Activated CD8-positive, alpha-beta T cell treated with anti-CD3 and anti-CD28 coated beads, Interleukin-2, amount 10 ng/mL, durations not matched to agents 7 days and 5 days (primary cell): ENCODE measurements at regions not wholly inside any gene's neighbourhood (a gene's known extent, or its start where the extent isn't known, plus 50 kb on each side); places are given as distances from the start of the nearest gene placed in this dataset.

ENCODE experiments used
- ATAC-seq: fragments of 150-1000 bp; cut with Tn5 transposase; one replicate; pipeline ENCODE4 v1.10.0; 2021; ENCODE audit warnings: moderate library complexity
- CTCF ChIA-PET: fragments of 350-600 bp; sonication (Branson Sonifier 250); formaldehyde crosslinking; loops from one replicate; lab custom pipeline; 2021; ENCODE audit warnings: antibody characterized with exemption; lab: Charles Lee
- POLR2A ChIA-PET: fragments of 350-600 bp; sonication (Branson Sonifier 250); formaldehyde crosslinking; loops from one replicate; lab custom pipeline; 2021; ENCODE audit warnings: antibody characterized with exemption; lab: Charles Lee
- DNase-seq: peaks from one replicate; pipeline ENCODE4 v3.0.0-alpha.2; 2020
- H3K27ac Mint-ChIP-seq: one replicate; pipeline ENCODE4 v1.8.0; 2021; ENCODE audit warnings: mild to moderate bottlenecking, mixed read lengths
- H3K27me3 Mint-ChIP-seq: one replicate; pipeline ENCODE4 v1.8.0; 2021; ENCODE audit warnings: low read depth, mixed read lengths
- H3K36me3 Mint-ChIP-seq: one replicate; pipeline ENCODE4 v1.8.0; 2021; ENCODE audit warnings: low read depth, mixed read lengths
- H3K4me1 Mint-ChIP-seq: one replicate; pipeline ENCODE4 v1.8.0; 2021; ENCODE audit warnings: low read depth, mixed read lengths
- H3K4me3 Mint-ChIP-seq: one replicate; pipeline ENCODE4 v1.8.0; 2021; ENCODE audit warnings: mild to moderate bottlenecking, mixed read lengths
- H3K9me3 Mint-ChIP-seq: one replicate; pipeline ENCODE4 v1.8.0; 2022; ENCODE audit warnings: mixed read lengths; ENCODE audit not compliant: insufficient read depth

- DNase-seq (no peak), ATAC-seq (no peak)
- ChIA-PET CTCF (no interaction called here), POLR2A (no interaction called here)
- H3K9me3 Mint-ChIP-seq = no peaks in the 10 kb centered on the region
- peaks cover 9% of the 10 kb centered on the region for H3K27me3 Mint-ChIP-seq
- H3K4me1 Mint-ChIP-seq = no peaks in the 10 kb centered on the region
- H3K4me3 Mint-ChIP-seq = no peak overlapping the region
- H3K27ac Mint-ChIP-seq = no peak overlapping the region
- no peaks in the 10 kb centered on the region for H3K36me3 Mint-ChIP-seq
Observed at GRCh38 chr1:30058970-30059369, 664.4 kb downstream of the MATN1 start.

- no peaks in the 10 kb centered on the region for H3K4me1 Mint-ChIP-seq
- no peaks in the 10 kb centered on the region for H3K9me3 Mint-ChIP-seq
- CTCF ChIA-PET = no interaction called here
- no peak overlapping the region for H3K27ac Mint-ChIP-seq
- no peak for DNase-seq
- peaks cover 9% of the 10 kb centered on the region for H3K27me3 Mint-ChIP-seq
- POLR2A ChIA-PET = no interaction called here
- no peaks in the 10 kb centered on the region for H3K36me3 Mint-ChIP-seq
- ATAC-seq = no peak
- H3K4me3 Mint-ChIP-seq = no peak overlapping the region
Observed at GRCh38 chr1:30054126-30054525, 669.3 kb downstream of the MATN1 start.

GRCh38 chr1:30052178-30052577 is 671.2 kb downstream of the MATN1 start:
- H3K27ac Mint-ChIP-seq = no peak overlapping the region
- POLR2A ChIA-PET = no interaction called here
- CTCF ChIA-PET = no interaction called here
- no peaks in the 10 kb centered on the region for H3K4me1 Mint-ChIP-seq
- no peaks in the 10 kb centered on the region for H3K9me3 Mint-ChIP-seq
- ATAC-seq = no peak
- H3K27me3 Mint-ChIP-seq = peaks cover 9% of the 10 kb centered on the region
- H3K4me3 Mint-ChIP-seq = no peak overlapping the region
- H3K36me3 Mint-ChIP-seq = no peaks in the 10 kb centered on the region
- no peak for DNase-seq

- Mint-ChIP-seq H3K9me3 (no peaks in the 10 kb centered on the region), H3K36me3 (no peaks in the 10 kb centered on the region), H3K27me3 (peaks cover 8% of the 10 kb centered on the region), H3K27ac (no peak overlapping the region), H3K4me3 (no peak overlapping the region), H3K4me1 (no peaks in the 10 kb centered on the region)
- CTCF ChIA-PET = no interaction called here
- ATAC-seq (no peak), DNase-seq (no peak)
- POLR2A ChIA-PET = no interaction called here
Observed at GRCh38 chr1:30051777-30052176, 671.6 kb downstream of the MATN1 start.

- H3K27me3 Mint-ChIP-seq = no peaks in the 10 kb centered on the region
- H3K36me3 Mint-ChIP-seq = no peaks in the 10 kb centered on the region
- H3K4me3 Mint-ChIP-seq = no peak overlapping the region
- CTCF ChIA-PET = no interaction called here
- no peaks in the 10 kb centered on the region for H3K4me1 Mint-ChIP-seq
- DNase-seq (no peak), ATAC-seq (no peak)
- H3K9me3 Mint-ChIP-seq = no peaks in the 10 kb centered on the region
- POLR2A ChIA-PET = no interaction called here
- no peak overlapping the region for H3K27ac Mint-ChIP-seq
Observed at GRCh38 chr1:30049748-30050296, 673.6 kb downstream of the MATN1 start.

GRCh38 chr1:30048905-30049304 is 674.5 kb downstream of the MATN1 start:
- ChIA-PET CTCF (no interaction called here), POLR2A (no interaction called here)
- no peak for ATAC-seq
- no peak for DNase-seq
- Mint-ChIP-seq H3K4me1 (no peaks in the 10 kb centered on the region), H3K27ac (no peak overlapping the region), H3K36me3 (no peaks in the 10 kb centered on the region), H3K27me3 (no peaks in the 10 kb centered on the region), H3K4me3 (no peak overlapping the region), H3K9me3 (no peaks in the 10 kb centered on the region)

- ChIA-PET POLR2A (no interaction called here), CTCF (no interaction called here)
- H3K27me3 Mint-ChIP-seq = no peaks in the 10 kb centered on the region
- DNase-seq = no peak
- ATAC-seq = no peak
- H3K9me3 Mint-ChIP-seq = peaks cover 5% of the 10 kb centered on the region
- H3K27ac Mint-ChIP-seq = no peak overlapping the region
- H3K4me3 Mint-ChIP-seq = no peak overlapping the region
- H3K4me1 Mint-ChIP-seq = no peaks in the 10 kb centered on the region
- H3K36me3 Mint-ChIP-seq = no peaks in the 10 kb centered on the region
Observed at GRCh38 chr1:30047576-30047975, 675.8 kb downstream of the MATN1 start.

GRCh38 chr1:30046751-30047150 is 676.6 kb downstream of the MATN1 start:
- no peak overlapping the region for H3K4me3 Mint-ChIP-seq
- H3K4me1 Mint-ChIP-seq = no peaks in the 10 kb centered on the region
- no peaks in the 10 kb centered on the region for H3K36me3 Mint-ChIP-seq
- ChIA-PET POLR2A (no interaction called here), CTCF (no interaction called here)
- H3K27me3 Mint-ChIP-seq = no peaks in the 10 kb centered on the region
- no peak overlapping the region for H3K27ac Mint-ChIP-seq
- no peak for ATAC-seq
- peaks cover 5% of the 10 kb centered on the region for H3K9me3 Mint-ChIP-seq
- DNase-seq = no peak

GRCh38 chr1:30045304-30046090 is 677.9 kb downstream of the MATN1 start:
- Mint-ChIP-seq H3K27me3 (no peaks in the 10 kb centered on the region), H3K36me3 (no peaks in the 10 kb centered on the region), H3K27ac (no peak overlapping the region), H3K9me3 (peaks cover 5% of the 10 kb centered on the region), H3K4me3 (no peak overlapping the region), H3K4me1 (no peaks in the 10 kb centered on the region)
- ATAC-seq = no peak
- ChIA-PET CTCF (no interaction called here), POLR2A (no interaction called here)
- no peak for DNase-seq

GRCh38 chr1:30044656-30045144 is 678.7 kb downstream of the MATN1 start:
- ChIA-PET CTCF (no interaction called here), POLR2A (no interaction called here)
- ATAC-seq (no peak), DNase-seq (no peak)
- Mint-ChIP-seq H3K4me1 (no peaks in the 10 kb centered on the region), H3K4me3 (no peak overlapping the region), H3K36me3 (no peaks in the 10 kb centered on the region), H3K27ac (no peak overlapping the region), H3K27me3 (no peaks in the 10 kb centered on the region), H3K9me3 (peaks cover 5% of the 10 kb centered on the region)

- ChIA-PET CTCF (no interaction called here), POLR2A (no interaction called here)
- Mint-ChIP-seq H3K27me3 (no peaks in the 10 kb centered on the region), H3K4me1 (no peaks in the 10 kb centered on the region), H3K4me3 (no peak overlapping the region), H3K9me3 (peaks cover 5% of the 10 kb centered on the region), H3K27ac (no peak overlapping the region), H3K36me3 (no peaks in the 10 kb centered on the region)
- no peak for ATAC-seq
- DNase-seq = no peak
Observed at GRCh38 chr1:30043731-30044408, 679.5 kb downstream of the MATN1 start.

GRCh38 chr1:30043256-30043655 is 680.1 kb downstream of the MATN1 start:
- H3K9me3 Mint-ChIP-seq = peaks cover 5% of the 10 kb centered on the region
- CTCF ChIA-PET = no interaction called here
- H3K27ac Mint-ChIP-seq = no peak overlapping the region
- POLR2A ChIA-PET = no interaction called here
- no peaks in the 10 kb centered on the region for H3K4me1 Mint-ChIP-seq
- no peaks in the 10 kb centered on the region for H3K36me3 Mint-ChIP-seq
- ATAC-seq = no peak
- DNase-seq = no peak
- no peaks in the 10 kb centered on the region for H3K27me3 Mint-ChIP-seq
- H3K4me3 Mint-ChIP-seq = no peak overlapping the region
